GM12875 (cell line): ENCODE measurements at regions not wholly inside any gene's neighbourhood (a gene's known extent, or its start where the extent isn't known, plus 50 kb on each side); places are given as distances from the start of the nearest gene placed in this dataset.
"Not testable (repeated sequence)": the region's sequence is repeated elsewhere in the genome, so short reads cannot be mapped to it uniquely, and the experiment has no call there.

Source experiments
- H3K4me3 ChIP-seq: one replicate; pipeline ENCODE4 v1.5.1; 2011; ENCODE audit warnings: low read depth, low read length, control low read depth
- TF ChIP-seq, protein P1 (sequence below): IDR thresholded peaks from 2 replicates; pipeline ENCODE4 v1.5.1; 2011; ENCODE audit warnings: low read depth, mild to moderate bottlenecking, control low read depth, inconsistent platforms, low read length, moderate library complexity, borderline replicate concordance; ENCODE audit not compliant: insufficient read depth

GRCh38 chr1:60880202-60880601, 202.2 kb upstream of the NFIA start:
- H3K4me3 ChIP-seq: no peak overlapping the region
- TF ChIP-seq, protein P1, sequence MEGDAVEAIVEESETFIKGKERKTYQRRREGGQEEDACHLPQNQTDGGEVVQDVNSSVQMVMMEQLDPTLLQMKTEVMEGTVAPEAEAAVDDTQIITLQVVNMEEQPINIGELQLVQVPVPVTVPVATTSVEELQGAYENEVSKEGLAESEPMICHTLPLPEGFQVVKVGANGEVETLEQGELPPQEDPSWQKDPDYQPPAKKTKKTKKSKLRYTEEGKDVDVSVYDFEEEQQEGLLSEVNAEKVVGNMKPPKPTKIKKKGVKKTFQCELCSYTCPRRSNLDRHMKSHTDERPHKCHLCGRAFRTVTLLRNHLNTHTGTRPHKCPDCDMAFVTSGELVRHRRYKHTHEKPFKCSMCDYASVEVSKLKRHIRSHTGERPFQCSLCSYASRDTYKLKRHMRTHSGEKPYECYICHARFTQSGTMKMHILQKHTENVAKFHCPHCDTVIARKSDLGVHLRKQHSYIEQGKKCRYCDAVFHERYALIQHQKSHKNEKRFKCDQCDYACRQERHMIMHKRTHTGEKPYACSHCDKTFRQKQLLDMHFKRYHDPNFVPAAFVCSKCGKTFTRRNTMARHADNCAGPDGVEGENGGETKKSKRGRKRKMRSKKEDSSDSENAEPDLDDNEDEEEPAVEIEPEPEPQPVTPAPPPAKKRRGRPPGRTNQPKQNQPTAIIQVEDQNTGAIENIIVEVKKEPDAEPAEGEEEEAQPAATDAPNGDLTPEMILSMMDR: no peak

DNA sequence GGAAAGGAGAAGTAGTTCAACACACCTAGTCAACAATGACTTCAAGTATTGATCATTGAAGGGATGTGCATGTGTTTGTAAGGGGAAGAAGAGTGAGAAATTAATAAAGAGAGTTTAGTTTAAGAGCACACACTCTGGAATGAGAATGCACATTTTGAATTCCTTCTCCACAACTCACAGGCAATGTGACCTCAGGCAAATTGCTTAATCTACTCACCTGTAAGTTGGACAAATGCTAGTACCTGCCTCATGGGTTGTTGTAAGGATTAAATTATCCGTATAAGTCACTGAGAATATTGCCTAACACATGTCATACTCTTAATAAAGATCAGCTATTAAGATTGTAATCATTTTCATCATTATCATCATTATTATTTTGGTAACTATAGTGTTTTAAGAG, 204.0 kb upstream of the NFIA start:
- H3K4me3 ChIP-seq: no peak overlapping the region
- TF ChIP-seq, protein P1: no peak

GRCh38 chr1:60877376-60877775, 205.0 kb upstream of the NFIA start:
- TF ChIP-seq, protein P1: no peak
- H3K4me3 ChIP-seq: no peak overlapping the region

DNA sequence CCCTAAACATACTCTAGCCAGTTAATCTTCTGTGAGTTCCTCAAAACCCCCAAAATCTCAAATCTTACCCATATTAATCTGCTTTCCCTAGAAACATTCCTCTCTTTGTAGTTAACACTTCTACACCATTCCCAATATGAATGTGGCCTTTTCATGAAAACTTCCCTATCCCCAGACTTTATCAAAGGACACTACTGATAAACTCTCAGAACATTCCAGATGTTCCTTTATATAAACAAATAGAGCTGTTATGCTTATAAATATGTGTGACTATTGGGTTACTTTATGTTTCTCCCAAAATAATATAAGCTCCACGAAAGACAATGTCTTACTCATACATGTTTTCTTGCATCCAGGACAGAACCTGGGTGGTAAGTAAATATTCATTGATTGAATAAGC, 205.4 kb upstream of the NFIA start:
- no peak overlapping the region for H3K4me3 ChIP-seq
- TF ChIP-seq, protein P1: no peak

DNA sequence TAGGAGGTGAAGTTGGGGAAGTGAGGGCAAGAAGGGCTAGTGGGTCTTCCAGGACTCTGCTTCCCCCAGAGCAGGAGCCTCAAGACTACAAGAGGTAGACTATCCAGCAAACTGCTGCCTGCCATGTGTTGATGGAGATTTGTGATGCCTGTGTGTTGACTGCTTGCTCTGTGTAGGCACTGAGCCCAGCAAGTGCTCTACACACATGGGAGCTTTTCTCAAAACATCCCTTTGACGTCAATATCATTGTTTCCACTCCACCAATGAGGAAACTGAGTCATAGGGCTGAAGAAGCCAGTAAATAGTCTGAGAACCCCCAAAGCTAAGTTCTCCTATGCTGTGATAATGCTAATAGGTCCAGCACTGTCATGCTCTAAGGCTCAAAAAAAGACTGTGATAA, 207.2 kb upstream of the NFIA start:
- TF ChIP-seq, protein P1: no peak
- H3K4me3 ChIP-seq: no peak overlapping the region

GRCh38 chr1:60874718-60875117, 207.6 kb upstream of the NFIA start:
- no peak overlapping the region for H3K4me3 ChIP-seq
- TF ChIP-seq, protein P1: no peak

- H3K4me3 ChIP-seq: not testable (repeated sequence)
Measured at GRCh38 chr1:60873396-60873795, 209.0 kb upstream of the NFIA start.

GRCh38 chr1:60872426-60873054, 209.8 kb upstream of the NFIA start:
- no peak overlapping the region for H3K4me3 ChIP-seq
- TF ChIP-seq, protein P1: no peak
